ENCODE measurements at regions not wholly inside any gene's neighbourhood (a gene's known extent, or its start where the extent isn't known, plus 50 kb on each side); places are given as distances from the start of the nearest gene placed in this dataset.

DNA sequence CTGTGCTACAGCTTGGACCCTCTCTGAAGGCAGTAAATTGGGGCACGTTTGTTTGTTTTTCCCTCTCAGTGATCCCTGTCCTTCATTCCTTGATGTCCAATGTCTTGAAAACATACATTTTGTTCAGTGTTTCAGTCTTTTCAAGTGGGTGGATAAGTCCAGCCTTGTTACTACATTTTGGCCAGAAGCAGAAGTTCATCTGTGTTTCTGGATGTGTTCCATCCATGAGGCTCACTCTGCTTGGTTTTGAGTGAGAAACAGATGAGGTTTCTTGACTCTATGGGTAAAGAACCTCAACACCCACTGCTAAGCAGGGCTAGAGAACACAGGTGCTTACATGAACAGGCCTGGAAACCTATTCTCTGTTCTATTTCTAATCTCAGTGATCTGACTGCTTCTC is 74.5 kb upstream of the RFX8 start:
- no peaks in the 10 kb centered on the region for H3K9me3 Mint-ChIP-seq
- H3K27ac Mint-ChIP-seq: no peak overlapping the region
- peaks cover 5% of the 10 kb centered on the region for H3K27me3 Mint-ChIP-seq
- no peak overlapping the region for H3K4me3 Mint-ChIP-seq
- H3K4me1 Mint-ChIP-seq: no peaks in the 10 kb centered on the region
- no peak for ATAC-seq
- H3K36me3 Mint-ChIP-seq: no peaks in the 10 kb centered on the region

DNA sequence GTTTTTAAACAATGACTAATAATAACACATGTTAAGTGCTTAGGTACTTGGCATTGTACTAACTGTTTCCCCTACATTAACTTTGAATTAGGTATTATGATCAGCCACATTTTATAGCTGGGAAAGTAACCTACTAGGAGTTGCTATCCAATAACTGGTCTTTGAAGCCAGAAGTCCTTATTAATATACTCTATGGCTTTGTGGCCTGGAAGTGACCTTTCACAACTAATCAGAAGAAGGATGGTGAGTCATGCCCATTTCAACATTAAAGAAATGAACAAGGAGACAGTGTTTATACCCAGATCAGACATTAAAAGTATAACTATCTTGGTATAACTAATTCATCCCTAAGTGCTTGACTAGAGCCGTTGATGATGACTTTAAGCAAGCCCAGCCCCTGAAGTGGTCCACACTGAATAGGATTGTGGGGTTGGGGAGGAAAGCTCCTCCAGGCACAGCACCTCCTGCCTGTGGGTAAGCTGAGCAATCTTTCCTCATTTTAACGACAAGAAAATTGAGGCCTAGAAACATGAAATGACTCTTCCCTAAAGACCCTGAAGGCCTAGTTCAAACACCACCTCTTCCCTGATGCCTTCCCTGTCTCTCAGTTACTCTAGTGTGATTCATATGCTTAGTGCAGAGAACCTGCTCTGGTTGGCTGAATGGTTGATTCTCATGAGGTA is 71.6 kb upstream of the RFX8 start:
- H3K27ac Mint-ChIP-seq: no peak overlapping the region
- no peaks in the 10 kb centered on the region for H3K36me3 Mint-ChIP-seq
- H3K4me1 Mint-ChIP-seq: no peaks in the 10 kb centered on the region
- no peak for ATAC-seq
- peaks cover 3% of the 10 kb centered on the region for H3K9me3 Mint-ChIP-seq
- peaks cover 5% of the 10 kb centered on the region for H3K27me3 Mint-ChIP-seq
- H3K4me3 Mint-ChIP-seq: no peak overlapping the region

DNA sequence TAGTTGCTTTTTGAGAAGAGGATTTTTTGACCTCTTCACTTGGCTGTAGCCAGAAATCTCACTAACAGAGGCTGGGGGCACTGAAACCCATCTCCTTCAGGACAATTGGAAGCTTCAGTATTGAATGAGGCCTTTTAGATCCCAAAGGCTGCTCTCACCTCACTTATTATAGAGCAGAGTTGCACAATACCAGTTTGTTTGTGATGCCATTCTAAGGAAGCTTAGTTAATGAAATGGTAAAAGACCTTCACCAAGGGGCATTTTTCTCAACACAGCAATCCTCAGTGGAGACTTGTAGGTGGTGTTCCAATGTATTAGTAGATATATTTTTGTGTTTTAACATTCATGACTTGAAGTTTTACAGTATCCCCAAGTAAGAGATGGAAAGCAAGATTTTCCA is 71.0 kb upstream of the RFX8 start:
- Mint-ChIP-seq H3K4me3 (no peak overlapping the region), H3K27me3 (peaks cover 5% of the 10 kb centered on the region), H3K4me1 (no peaks in the 10 kb centered on the region), H3K9me3 (peaks cover 3% of the 10 kb centered on the region), H3K27ac (no peak overlapping the region), H3K36me3 (no peaks in the 10 kb centered on the region)
- ATAC-seq: no peak

- Mint-ChIP-seq H3K4me1 (no peaks in the 10 kb centered on the region), H3K9me3 (peaks cover 5% of the 10 kb centered on the region), H3K36me3 (no peaks in the 10 kb centered on the region), H3K27me3 (peaks cover 5% of the 10 kb centered on the region), H3K27ac (no peak overlapping the region), H3K4me3 (no peak overlapping the region)
- no peak for ATAC-seq
Observed at GRCh38 chr2:101540518-101540917, 65.6 kb upstream of the RFX8 start.

DNA sequence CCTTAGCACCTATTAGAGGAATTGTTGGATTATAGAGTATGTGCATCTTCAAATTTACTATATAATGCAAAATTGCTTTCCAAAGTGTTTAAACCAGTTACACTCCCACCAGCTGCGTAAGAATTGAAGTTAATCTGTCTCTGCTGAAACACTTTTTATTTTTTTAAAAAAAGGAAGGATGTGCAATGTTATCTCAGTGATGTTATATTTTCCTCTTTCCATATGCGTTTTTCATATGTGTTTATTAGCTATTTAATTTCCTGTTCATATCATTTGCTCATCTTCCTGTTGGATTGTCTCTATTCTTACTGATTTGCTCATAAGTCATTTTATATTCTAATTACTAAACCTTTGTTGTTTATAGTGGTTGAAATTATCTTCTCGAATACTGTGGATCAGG is 63.2 kb upstream of the RFX8 start:
- Mint-ChIP-seq H3K27me3 (no peaks in the 10 kb centered on the region), H3K9me3 (peaks cover 2% of the 10 kb centered on the region), H3K4me3 (no peak overlapping the region), H3K4me1 (no peaks in the 10 kb centered on the region), H3K36me3 (no peaks in the 10 kb centered on the region), H3K27ac (no peak overlapping the region)
- ATAC-seq: no peak

- ATAC-seq: no peak
- H3K27me3 Mint-ChIP-seq: no peaks in the 10 kb centered on the region
- H3K27ac Mint-ChIP-seq: no peak overlapping the region
- no peaks in the 10 kb centered on the region for H3K36me3 Mint-ChIP-seq
- H3K4me1 Mint-ChIP-seq: no peaks in the 10 kb centered on the region
- H3K9me3 Mint-ChIP-seq: peaks cover 2% of the 10 kb centered on the region
- H3K4me3 Mint-ChIP-seq: no peak overlapping the region
Observed at GRCh38 chr2:101534149-101534611, 59.3 kb upstream of the RFX8 start.

- Mint-ChIP-seq H3K4me3 (no peak overlapping the region), H3K27ac (no peak overlapping the region), H3K9me3 (peaks cover 2% of the 10 kb centered on the region), H3K4me1 (no peaks in the 10 kb centered on the region), H3K36me3 (no peaks in the 10 kb centered on the region), H3K27me3 (no peaks in the 10 kb centered on the region)
- ATAC-seq: no peak
Observed at GRCh38 chr2:101533561-101534148, 58.7 kb upstream of the RFX8 start.

- Mint-ChIP-seq H3K4me3 (no peak overlapping the region), H3K36me3 (no peaks in the 10 kb centered on the region), H3K9me3 (no peaks in the 10 kb centered on the region), H3K27ac (no peak overlapping the region), H3K27me3 (peaks cover 17% of the 10 kb centered on the region), H3K4me1 (no peaks in the 10 kb centered on the region)
- no peak for ATAC-seq
Observed at GRCh38 chr2:101528501-101528900, 53.6 kb upstream of the RFX8 start.

- peaks cover 12% of the 10 kb centered on the region for H3K4me1 Mint-ChIP-seq
Observed at GRCh38 chr2:101524806-101525430, 50.0 kb upstream of the RFX8 start.

More at GRCh38 chr2:101524806-101525430, 50.0 kb upstream of the RFX8 start:
- H3K4me3 Mint-ChIP-seq: no peak overlapping the region
- H3K27ac Mint-ChIP-seq: no peak overlapping the region
- no peaks in the 10 kb centered on the region for H3K36me3 Mint-ChIP-seq
- H3K9me3 Mint-ChIP-seq: no peaks in the 10 kb centered on the region
- H3K27me3 Mint-ChIP-seq: peaks cover 17% of the 10 kb centered on the region
- no peak for ATAC-seq
